H1 (cell line): ENCODE measurements at regions not wholly inside any gene's neighbourhood (a gene's known extent, or its start where the extent isn't known, plus 50 kb on each side); places are given as distances from the start of the nearest gene placed in this dataset.

Source experiments
- CTCF ChIA-PET: fragments of 300-600 bp; sonication (Branson Sonifier 250); formaldehyde crosslinking; loops from one replicate; lab custom pipeline; 2021; ENCODE audit not compliant: partially characterized antibody; lab: Charles Lee
- POLR2A ChIA-PET: fragments of 300-600 bp; sonication (Branson Sonifier 250); formaldehyde crosslinking; loops from one replicate; lab custom pipeline; 2021; ENCODE audit warnings: inconsistent platforms; ENCODE audit not compliant: partially characterized antibody; lab: Charles Lee
- DNase-seq, 2 experiments: peaks; one replicate each; pipeline versions ENCODE4 v3.0.0 to v3.0.0-alpha.2; 2010 to 2022; ENCODE audit warnings: low spot score in 2 of 2, low read depth in 1 of 2, mixed read lengths in 1 of 2
- FAIRE-seq: peaks from 2 replicates; lab custom pipeline; 2011; peaks lifted over from hg19 to GRCh38; lab: Jason Lieb, UNC
- H2AFZ ChIP-seq: 2 replicates; pipeline ENCODE4 v1.8.1; 2012; ENCODE audit warnings: low read length, inconsistent platforms
- H2AK5ac ChIP-seq: 2 replicates; pipeline ENCODE4 v1.6.1; 2013; ENCODE audit warnings: low read depth, low read length
- H2BK120ac ChIP-seq: replicated peaks from 2 replicates; pipeline ENCODE3; 2013; ENCODE audit warnings: low read depth, low read length, inconsistent platforms
- H2BK12ac ChIP-seq: 2 replicates; pipeline ENCODE4 v1.6.1; 2013; ENCODE audit warnings: low read depth, low read length
- H2BK15ac ChIP-seq: 2 replicates; pipeline ENCODE4 v1.6.1; 2013; ENCODE audit warnings: low read length
- H2BK20ac ChIP-seq: 2 replicates; pipeline ENCODE4 v1.6.1; 2013; ENCODE audit warnings: low read length
- H2BK5ac ChIP-seq: 2 replicates; pipeline ENCODE4 v1.6.1; 2013; ENCODE audit warnings: low read depth, low read length
- H3K14ac ChIP-seq: 2 replicates; pipeline ENCODE4 v1.6.1; 2013; ENCODE audit warnings: inconsistent platforms; ENCODE audit not compliant: insufficient read length
- H3K18ac ChIP-seq: 2 replicates; pipeline ENCODE4 v1.6.1; 2013; ENCODE audit warnings: low read length; ENCODE audit errors: extremely low read depth
- H3K23ac ChIP-seq: 2 replicates; pipeline ENCODE4 v1.6.1; 2013; ENCODE audit warnings: inconsistent platforms; ENCODE audit not compliant: insufficient read length
- H3K23me2 ChIP-seq: 2 replicates; pipeline ENCODE4 v1.6.1; 2013; ENCODE audit warnings: low read depth, low read length
- H3K27ac ChIP-seq: 2 replicates; pipeline ENCODE4 v1.6.1; 2011; ENCODE audit warnings: low read depth, low read length, inconsistent platforms
- H3K27me3 ChIP-seq, 4 experiments: replicated peaks in 1 of 4; 1 replicate in 1 of 4; 2 replicates in 3 of 4; pipeline versions ENCODE4 v1.6.1 to v1.8.1; 2011 to 2013; ENCODE audit warnings: low read length in 3 of 4, mild to moderate bottlenecking in 3 of 4, inconsistent platforms in 2 of 4, mixed read lengths in 2 of 4, moderate library complexity in 1 of 4; ENCODE audit not compliant: control insufficient read depth in 3 of 4, insufficient read depth in 3 of 4; ENCODE audit errors: extremely low read depth in 1 of 4
- H3K36me3 ChIP-seq, 4 experiments: 2 replicates each; pipeline versions ENCODE4 v1.6.1 to v1.8.1; 2011 to 2013; ENCODE audit warnings: mild to moderate bottlenecking in 4 of 4, low read length in 3 of 4, moderate library complexity in 2 of 4, control low read depth in 1 of 4, inconsistent platforms in 1 of 4; ENCODE audit not compliant: insufficient read depth in 4 of 4, control insufficient read depth in 2 of 4
- H3K4ac ChIP-seq: replicated peaks from 2 replicates; pipeline ENCODE3; 2013; ENCODE audit warnings: low read length, low read depth, mixed read lengths, inconsistent platforms; ENCODE audit not compliant: insufficient read length
- H3K4me1 ChIP-seq, 4 experiments: replicated peaks in 1 of 4; 1 replicate in 1 of 4; 2 replicates in 3 of 4; pipeline versions ENCODE4 v1.6.1 to v1.8.1; 2011 to 2013; ENCODE audit warnings: low read length in 3 of 4, inconsistent platforms in 2 of 4, mixed read lengths in 1 of 4; ENCODE audit not compliant: insufficient read depth in 4 of 4, control insufficient read depth in 3 of 4
- H3K4me2 ChIP-seq, 2 experiments: 2 replicates each; pipeline versions ENCODE4 v1.6.1 to v1.8.1; 2011 to 2013; ENCODE audit warnings: low read depth in 2 of 2, low read length in 2 of 2, control low read depth in 1 of 2, inconsistent platforms in 1 of 2, mild to moderate bottlenecking in 1 of 2; ENCODE audit not compliant: insufficient read depth in 1 of 2
- H3K4me3 ChIP-seq, 4 experiments: fragments of 200-600, 300-600 bp in 1 of 4; sonication (generic), shearing (Covaris generic), sonication (Bioruptor Twin) in 1 of 4; 2 replicates each; pipeline versions ENCODE4 v1.5.1 to v1.8.1; 2011 to 2016; ENCODE audit warnings: low read length in 4 of 4, low read depth in 3 of 4, control low read depth in 2 of 4, inconsistent platforms in 2 of 4, mild to moderate bottlenecking in 2 of 4, mixed read lengths in 1 of 4, moderate library complexity in 1 of 4; ENCODE audit not compliant: insufficient read depth in 2 of 4; ENCODE audit errors: extremely low read depth in 1 of 4
- H3K56ac ChIP-seq: replicated peaks from 2 replicates; pipeline ENCODE3; 2013; ENCODE audit warnings: low read depth, mild to moderate bottlenecking, mixed read lengths, low read length, inconsistent platforms; ENCODE audit not compliant: insufficient read length
- H3K79me1 ChIP-seq: 2 replicates; pipeline ENCODE4 v1.6.1; 2013; ENCODE audit warnings: low read depth, low read length, control low read depth
- H3K79me2 ChIP-seq, 2 experiments: 2 replicates each; pipeline versions ENCODE4 v1.6.1 to v1.8.1; 2012 to 2013; ENCODE audit warnings: low read length in 2 of 2, mild to moderate bottlenecking in 2 of 2, inconsistent platforms in 1 of 2; ENCODE audit not compliant: insufficient read depth in 2 of 2, control insufficient read depth in 1 of 2
- H3K9ac ChIP-seq, 4 experiments: replicated peaks in 1 of 4; 1 replicate in 1 of 4; 2 replicates in 3 of 4; pipeline versions ENCODE4 v1.6.1 to v1.8.1; 2011 to 2013; ENCODE audit warnings: low read depth in 3 of 4, low read length in 3 of 4, control low read depth in 2 of 4, mild to moderate bottlenecking in 2 of 4, moderate library complexity in 2 of 4, inconsistent platforms in 1 of 4; ENCODE audit errors: extremely low read depth in 1 of 4
- H3K9me3 ChIP-seq, 2 experiments: 2 replicates each; pipeline versions ENCODE4 v1.6.1 to v1.8.1; 2012 to 2013; ENCODE audit warnings: mild to moderate bottlenecking in 2 of 2, moderate library complexity in 2 of 2, control low read depth in 1 of 2, inconsistent platforms in 1 of 2, low read depth in 1 of 2, low read length in 1 of 2, mixed read lengths in 1 of 2; ENCODE audit not compliant: insufficient read depth in 2 of 2
- H4K20me1 ChIP-seq, 2 experiments: replicated peaks in 1 of 2; 2 replicates each; pipeline versions ENCODE3 to v1.8.1; 2011 to 2013; ENCODE audit warnings: inconsistent platforms in 2 of 2, low read length in 2 of 2, mild to moderate bottlenecking in 1 of 2; ENCODE audit not compliant: insufficient read depth in 2 of 2, control insufficient read depth in 1 of 2
- H4K5ac ChIP-seq: 2 replicates; pipeline ENCODE4 v1.6.1; 2013; ENCODE audit warnings: low read length, low read depth, mixed read lengths, inconsistent platforms; ENCODE audit not compliant: insufficient read length
- H4K8ac ChIP-seq: 2 replicates; pipeline ENCODE4 v1.8.0; 2013; ENCODE audit warnings: mild to moderate bottlenecking, moderate library complexity, low read length, inconsistent platforms; ENCODE audit not compliant: insufficient read depth; ENCODE audit errors: extremely low read depth
- H4K91ac ChIP-seq: replicated peaks from 2 replicates; pipeline ENCODE3; 2013; ENCODE audit warnings: low read length, mixed read lengths, inconsistent platforms; ENCODE audit not compliant: insufficient read length
- EGR1 ChIP-seq: IDR thresholded peaks from 2 replicates; pipeline ENCODE4 v1.6.1; 2011; ENCODE audit warnings: low read depth, low read length, borderline replicate concordance
- MAFK ChIP-seq: IDR thresholded peaks from 2 replicates; pipeline ENCODE4 v1.6.1; 2012; ENCODE audit warnings: low read depth, mild to moderate bottlenecking, improper control_type of control experiment, low read length
- ZNF274 ChIP-seq: IDR thresholded peaks from 2 replicates; pipeline ENCODE4 v1.7.0; 2012; ENCODE audit warnings: low read length, borderline replicate concordance; ENCODE audit errors: extremely low read depth
- WGBS, 2 experiments: shearing (Covaris generic) in 1 of 2; methylation state at CpG; one replicate each; pipeline versions ENCODE4 v1.1.6 to v1.1.7; 2013 to 2015; ENCODE audit warnings: low lambda C conversion rate in 2 of 2, mixed read lengths in 2 of 2, inconsistent platforms in 1 of 2, low coverage in 1 of 2, missing lambda C conversion rate in 1 of 2; ENCODE audit not compliant: insufficient replicate concordance in 2 of 2, insufficient coverage in 1 of 2, insufficient read length in 1 of 2; ENCODE audit errors: extremely low coverage in 1 of 2, missing lambda C conversion rate in 1 of 2; 5-methylcytosine and 5-hydroxymethylcytosine counted together

GRCh38 chr9:115923410-115923809, 230.2 kb upstream of the PAPPA start:
- no peak overlapping the region for H2BK20ac ChIP-seq
- no peaks in the 10 kb centered on the region for H3K9me3 ChIP-seq
- no peak overlapping the region for H2AFZ ChIP-seq
- H4K20me1 ChIP-seq: no peaks in the 10 kb centered on the region
- H2BK5ac ChIP-seq: no peak overlapping the region
- CTCF ChIA-PET: no interaction called here
- no peak for DNase-seq
- no peaks in the 10 kb centered on the region for H3K27me3 ChIP-seq
- H2BK15ac ChIP-seq: no peak overlapping the region
- 40% methylated on average over 1 of the region's 1 CpG; no CpG with 5 or more reads in 1 of the 2 experiments for WGBS, 2 experiments
- no peaks in the 10 kb centered on the region for H3K36me3 ChIP-seq
- no peaks in the 10 kb centered on the region for H3K79me1 ChIP-seq
- H2BK12ac ChIP-seq: no peak overlapping the region
- H2AK5ac ChIP-seq: no peak overlapping the region
- H4K5ac ChIP-seq: no peak overlapping the region
- POLR2A ChIA-PET: no interaction called here
- FAIRE-seq: no peak
- H3K4ac ChIP-seq: no peak overlapping the region
- H3K9ac ChIP-seq: no peak overlapping the region
- H3K23ac ChIP-seq: no peak overlapping the region
- H3K56ac ChIP-seq: no peak overlapping the region
- no peaks in the 10 kb centered on the region; the same call in 1 of the 2 replicates for H3K23me2 ChIP-seq
- no peak overlapping the region for H4K91ac ChIP-seq
- H3K27ac ChIP-seq: no peak overlapping the region
- H2BK120ac ChIP-seq: no peak overlapping the region
- no peak overlapping the region for H3K4me2 ChIP-seq
- H4K8ac ChIP-seq: no peak overlapping the region
- H3K18ac ChIP-seq: no peak overlapping the region
- H3K14ac ChIP-seq: no peak overlapping the region
- no peak for TF ChIP-seq ZNF274
- no peak for TF ChIP-seq EGR1
- TF ChIP-seq MAFK: no peak
- no peak overlapping the region for H3K4me3 ChIP-seq
- H3K4me1 ChIP-seq: no peaks in the 10 kb centered on the region
- H3K79me2 ChIP-seq: no peaks in the 10 kb centered on the region
